K562 (cell line): ENCODE measurements at regions not wholly inside any gene's neighbourhood (a gene's known extent, or its start where the extent isn't known, plus 50 kb on each side); places are given as distances from the start of the nearest gene placed in this dataset.

Experiments
- ATAC-seq: fragments of 200-7000 bp; cut with Tn5 transposase; 3 replicates; pipeline ENCODE4 v1.9.1; 2020; ENCODE audit warnings: moderate library complexity
- BruUV-seq: library from RNA; stranded (reverse); fragments of 400-500 nt; replicated peaks from 2 replicates; lab custom pipeline; 2021; lab: Mats Ljungman, UMichigan
- CTCF ChIA-PET: fragments of 300-600 bp; formaldehyde crosslinking; extraction: SDS; loops from one replicate; lab custom pipeline; 2021; ENCODE audit warnings: low intra/inter-chr PET ratio; lab: Yijun Ruan, JAX
- POLR2A ChIA-PET: fragments of 300-600, 350-650 bp; sonication (Branson Sonifier 250); formaldehyde crosslinking; extraction: SDS; loops from one replicate; lab custom pipeline; 2021; ENCODE audit warnings: antibody characterized with exemption, inconsistent platforms; lab: Yijun Ruan, JAX
- DNase-seq, 4 experiments: peaks; one replicate each; pipeline versions ENCODE4 v3.0.0 to v3.0.0-alpha.2; 2011 to 2018; ENCODE audit warnings: low spot score in 3 of 4, mixed read lengths in 3 of 4; ENCODE audit errors: extremely low read depth in 1 of 4
- FAIRE-seq: peaks from 2 replicates; lab custom pipeline; 2011; peaks lifted over from hg19 to GRCh38; lab: Jason Lieb, UNC
- H2AFZ ChIP-seq: 2 replicates; pipeline ENCODE4 v1.6.0; 2011; ENCODE audit warnings: low read depth, low read length, control low read depth, inconsistent platforms
- H3K27ac ChIP-seq: fragments of 200-600 bp; 3 replicates; pipeline ENCODE4 v1.8.0; 2011; ENCODE audit warnings: low read depth, mild to moderate bottlenecking, control low read depth, inconsistent platforms, low read length, moderate library complexity, mixed read lengths; ENCODE audit errors: extremely low read depth
- H3K27me3 ChIP-seq, 2 experiments: fragments of 300-600 bp in 1 of 2; 2 replicates in 1 of 2; 3 replicates in 1 of 2; pipeline versions ENCODE4 v1.6.0 to v1.8.0; 2011; ENCODE audit warnings: inconsistent platforms in 2 of 2, low read length in 2 of 2, mild to moderate bottlenecking in 1 of 2, mixed read lengths in 1 of 2, moderate library complexity in 1 of 2; ENCODE audit not compliant: control insufficient read depth in 2 of 2, insufficient read depth in 2 of 2
- H3K36me3 ChIP-seq: fragments of 300-600 bp; 3 replicates; pipeline ENCODE4 v1.8.0; 2011; ENCODE audit warnings: mild to moderate bottlenecking, low read length, inconsistent platforms; ENCODE audit not compliant: control insufficient read depth, insufficient read depth
- H3K4me1 ChIP-seq, 2 experiments: fragments of 200-600 bp in 1 of 2; replicated peaks in 1 of 2; 2 replicates in 1 of 2; 3 replicates in 1 of 2; pipeline versions ENCODE4 v1.5.1 to v1.8.0; 2011; ENCODE audit warnings: inconsistent platforms in 2 of 2, low read length in 2 of 2, mild to moderate bottlenecking in 1 of 2, mixed read lengths in 1 of 2, moderate library complexity in 1 of 2; ENCODE audit not compliant: control insufficient read depth in 2 of 2, insufficient read depth in 2 of 2
- H3K4me2 ChIP-seq: 2 replicates; pipeline ENCODE4 v1.6.1; 2011; ENCODE audit warnings: low read length, control low read depth, inconsistent platforms, mixed read lengths; ENCODE audit not compliant: insufficient read depth
- H3K4me3 ChIP-seq: fragments of 200-600 bp; sonication (generic), shearing (Covaris generic); 2 replicates; pipeline ENCODE4 v1.5.1; 2016; ENCODE audit warnings: control low read depth, inconsistent platforms
- H3K79me2 ChIP-seq: fragments of 200-600 bp; 3 replicates; pipeline ENCODE4 v1.8.0; 2011; ENCODE audit warnings: low read length, inconsistent platforms; ENCODE audit not compliant: control insufficient read depth, insufficient read depth
- H3K9ac ChIP-seq, 2 experiments: 2 replicates each; pipeline versions ENCODE4 v1.6.0 to v1.6.1; 2011; ENCODE audit warnings: low read depth in 2 of 2, low read length in 2 of 2, control low read depth in 1 of 2, inconsistent platforms in 1 of 2, mild to moderate bottlenecking in 1 of 2, mixed read lengths in 1 of 2; ENCODE audit not compliant: insufficient read depth in 1 of 2
- H3K9me1 ChIP-seq: one replicate; pipeline ENCODE4 v1.6.0; 2011; ENCODE audit warnings: inconsistent platforms, mild to moderate bottlenecking, low read length, moderate library complexity; ENCODE audit not compliant: control insufficient read depth, insufficient read depth
- H3K9me3 ChIP-seq: replicated peaks from 2 replicates; pipeline ENCODE4 v1.5.1; 2011; ENCODE audit warnings: low read depth, low read length, inconsistent platforms; ENCODE audit not compliant: control insufficient read depth, insufficient read depth
- H4K20me1 ChIP-seq: replicated peaks from 2 replicates; pipeline ENCODE4 v1.6.1; 2011; ENCODE audit warnings: low read length, inconsistent platforms, mixed read lengths; ENCODE audit not compliant: control insufficient read depth, insufficient read depth
- EP300 ChIP-seq: IDR thresholded peaks from 2 replicates; pipeline ENCODE4 v1.6.1; 2012; ENCODE audit warnings: low read length, improper control_type of control experiment
- KAT2B ChIP-seq: IDR thresholded peaks from one replicate; pipeline ENCODE4 v1.6.1; 2012; ENCODE audit warnings: low read depth, mild to moderate bottlenecking, control low read depth, inconsistent platforms, low read length, moderate library complexity
- MIER1 ChIP-seq: fragments of 450-650 bp; IDR thresholded peaks from 2 replicates; pipeline ENCODE4 v1.6.1; 2016; ENCODE audit warnings: antibody characterized with exemption, mild to moderate bottlenecking, low read depth
- SMARCA4 ChIP-seq: fragments of 450-650 bp; IDR thresholded peaks from 2 replicates; pipeline ENCODE4 v1.6.1; 2016
- STAG1 ChIP-seq: sonication (generic); formaldehyde crosslinking; IDR thresholded peaks from 2 replicates; pipeline ENCODE4 v1.5.0; 2020; ENCODE audit warnings: missing genetic modification reagents, borderline replicate concordance
- USF2 ChIP-seq: sonication (generic); formaldehyde crosslinking; IDR thresholded peaks from 2 replicates; pipeline ENCODE4 v1.5.0; 2020; ENCODE audit warnings: missing genetic modification reagents
- ZC3H4 ChIP-seq: sonication (generic); formaldehyde crosslinking; IDR thresholded peaks from 2 replicates; pipeline ENCODE4 v1.9.0; 2021; ENCODE audit warnings: missing genetic modification reagents, borderline replicate concordance
- ZNF324 ChIP-seq: fragments of 250-450 bp; sonication (Bioruptor Pico); IDR thresholded peaks from 2 replicates; pipeline ENCODE4 v1.4.0; 2020; ENCODE audit warnings: mild to moderate bottlenecking
- ZNF398 ChIP-seq: fragments of 250-450 bp; sonication (Bioruptor Pico); IDR thresholded peaks from 2 replicates; pipeline ENCODE4 v1.8.0; 2021; ENCODE audit warnings: moderate library complexity, mild to moderate bottlenecking, inconsistent platforms
- ZNF431 ChIP-seq: sonication (generic); formaldehyde crosslinking; IDR thresholded peaks from 2 replicates; pipeline ENCODE4 v1.8.0; 2022; ENCODE audit warnings: mild to moderate bottlenecking, missing genetic modification reagents
- WGBS: fragments of 100-300 bp; shearing (Covaris generic); methylation state at CpG from one replicate; pipeline ENCODE4 v1.1.6; 2016; ENCODE audit warnings: low coverage, mixed read lengths; ENCODE audit not compliant: insufficient coverage; ENCODE audit errors: missing lambda C conversion rate; 5-methylcytosine and 5-hydroxymethylcytosine counted together
- in situ Hi-C: fragments of 300-500 bp; cut with MboI; formaldehyde crosslinking; loops from 4 replicates; pipeline ENCODE4 v1.15.0; 2018; ENCODE audit warnings: inconsistent platforms, mixed read lengths
- intact Hi-C: fragments of 100-400 bp; cut with micrococcal nuclease; formaldehyde crosslinking; loops from 2 replicates; pipeline ENCODE4 v1.14.2; 2022
- TF ChIP-seq, protein P1 (sequence below), 2 experiments: IDR thresholded peaks; 2 replicates each; pipeline ENCODE4 v1.6.1; 2011; ENCODE audit warnings: borderline replicate concordance in 1 of 2, control low read depth in 1 of 2, low read depth in 1 of 2, low read length in 1 of 2, mild to moderate bottlenecking in 1 of 2, mixed read lengths in 1 of 2, moderate library complexity in 1 of 2; ENCODE audit not compliant: insufficient read depth in 1 of 2, insufficient read length in 1 of 2, poor library complexity in 1 of 2, severe bottlenecking in 1 of 2; ENCODE audit errors: extremely low read depth in 1 of 2
- TF ChIP-seq, protein P2 (sequence below), 2 experiments: IDR thresholded peaks; 2 replicates each; pipeline ENCODE4 v1.6.1; 2012; ENCODE audit warnings: improper control_type of control experiment in 2 of 2, low read depth in 2 of 2, low read length in 2 of 2, borderline replicate concordance in 1 of 2

- H3K9ac ChIP-seq = no peak overlapping the region
- no peaks in the 10 kb centered on the region for H3K9me1 ChIP-seq
- in situ Hi-C loops = no loop called here
- H3K36me3 ChIP-seq = no peaks in the 10 kb centered on the region
- POLR2A ChIA-PET = no interaction called here
- H4K20me1 ChIP-seq = no peaks in the 10 kb centered on the region
- H3K27ac ChIP-seq = no peak overlapping the region
- peaks cover 2% of the 10 kb centered on the region; the same call in 1 of the 2 replicates for H3K9me3 ChIP-seq
- DNase-seq = no peak
- FAIRE-seq = no peak
- H3K4me2 ChIP-seq = no peak overlapping the region
- H3K79me2 ChIP-seq = no peaks in the 10 kb centered on the region
- H2AFZ ChIP-seq = no peak overlapping the region
- TF ChIP-seq EP300 (no peak), USF2 (CRISPR knock-in tag) (no peak), KAT2B (no peak), SMARCA4 (no peak), MIER1 (no peak), ZNF398 (CRISPR knock-in tag) (no peak), STAG1 (CRISPR knock-in tag) (no peak), ZNF431 (CRISPR knock-in tag) (no peak), ZNF324 (CRISPR knock-in tag) (no peak), ZC3H4 (CRISPR knock-in tag) (no peak)
- TF ChIP-seq, protein P1, sequence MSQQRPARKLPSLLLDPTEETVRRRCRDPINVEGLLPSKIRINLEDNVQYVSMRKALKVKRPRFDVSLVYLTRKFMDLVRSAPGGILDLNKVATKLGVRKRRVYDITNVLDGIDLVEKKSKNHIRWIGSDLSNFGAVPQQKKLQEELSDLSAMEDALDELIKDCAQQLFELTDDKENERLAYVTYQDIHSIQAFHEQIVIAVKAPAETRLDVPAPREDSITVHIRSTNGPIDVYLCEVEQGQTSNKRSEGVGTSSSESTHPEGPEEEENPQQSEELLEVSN (IDR thresholded peaks at IDR 0.05; ENCODE audit: borderline replicate concordance in 1 of 2, extremely low read depth in 1 of 2, insufficient read depth in 1 of 2, insufficient read length in 1 of 2, low read depth in 1 of 2, low read length in 1 of 2, poor library complexity in 1 of 2, severe bottlenecking in 1 of 2) = no peak
- TF ChIP-seq, protein P2, sequence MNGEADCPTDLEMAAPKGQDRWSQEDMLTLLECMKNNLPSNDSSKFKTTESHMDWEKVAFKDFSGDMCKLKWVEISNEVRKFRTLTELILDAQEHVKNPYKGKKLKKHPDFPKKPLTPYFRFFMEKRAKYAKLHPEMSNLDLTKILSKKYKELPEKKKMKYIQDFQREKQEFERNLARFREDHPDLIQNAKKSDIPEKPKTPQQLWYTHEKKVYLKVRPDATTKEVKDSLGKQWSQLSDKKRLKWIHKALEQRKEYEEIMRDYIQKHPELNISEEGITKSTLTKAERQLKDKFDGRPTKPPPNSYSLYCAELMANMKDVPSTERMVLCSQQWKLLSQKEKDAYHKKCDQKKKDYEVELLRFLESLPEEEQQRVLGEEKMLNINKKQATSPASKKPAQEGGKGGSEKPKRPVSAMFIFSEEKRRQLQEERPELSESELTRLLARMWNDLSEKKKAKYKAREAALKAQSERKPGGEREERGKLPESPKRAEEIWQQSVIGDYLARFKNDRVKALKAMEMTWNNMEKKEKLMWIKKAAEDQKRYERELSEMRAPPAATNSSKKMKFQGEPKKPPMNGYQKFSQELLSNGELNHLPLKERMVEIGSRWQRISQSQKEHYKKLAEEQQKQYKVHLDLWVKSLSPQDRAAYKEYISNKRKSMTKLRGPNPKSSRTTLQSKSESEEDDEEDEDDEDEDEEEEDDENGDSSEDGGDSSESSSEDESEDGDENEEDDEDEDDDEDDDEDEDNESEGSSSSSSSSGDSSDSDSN (IDR thresholded peaks at IDR 0.05; ENCODE audit: borderline replicate concordance in 1 of 2, low read depth in 2 of 2, low read length in 2 of 2) = no peak
- no peaks in the 10 kb centered on the region for H3K4me1 ChIP-seq
- no peak overlapping the region for H3K4me3 ChIP-seq
- ATAC-seq = no peak
- WGBS = 5% methylated on average over 1 of the region's 1 CpG
- intact Hi-C loops = no loop called here
- BruUV-seq = no TSS peak
- CTCF ChIA-PET = no interaction called here
- no peaks in the 10 kb centered on the region for H3K27me3 ChIP-seq
Measured at GRCh38 chr4:96708766-96709165, 868.9 kb downstream of the PDHA2 start.
